GM23248 (cell line): ENCODE measurements at regions not wholly inside any gene's neighbourhood (a gene's known extent, or its start where the extent isn't known, plus 50 kb on each side); places are given as distances from the start of the nearest gene placed in this dataset.
A peak's percentile ranks its signal among the peaks of the same experiment; 100 is the strongest.

Experiments
- DNase-seq: peaks from one replicate; pipeline ENCODE4 v3.0.0-alpha.2; 2015
- H2AFZ ChIP-seq: fragments of 200-600 bp; sonication (generic); 2 replicates; pipeline ENCODE4 v1.6.1; 2016; ENCODE audit warnings: antibody characterized with exemption
- H3F3A ChIP-seq: fragments of 200-600 bp; sonication (generic); 2 replicates; pipeline ENCODE4 v1.6.1; 2016; ENCODE audit warnings: mild to moderate bottlenecking, antibody characterized with exemption, mixed run types; ENCODE audit not compliant: insufficient read depth
- H3K27ac ChIP-seq: fragments of 200-600 bp; sonication (generic); 2 replicates; pipeline ENCODE4 v1.5.1; 2016; ENCODE audit warnings: mild to moderate bottlenecking
- H3K27me3 ChIP-seq: fragments of 200-600 bp; sonication (generic); replicated peaks from 2 replicates; pipeline ENCODE4 v1.6.1; 2016; ENCODE audit warnings: mild to moderate bottlenecking; ENCODE audit not compliant: insufficient read depth
- H3K36me3 ChIP-seq: fragments of 200-600 bp; sonication (generic); 2 replicates; pipeline ENCODE4 v1.6.1; 2016; ENCODE audit warnings: low read depth, mild to moderate bottlenecking
- H3K4me1 ChIP-seq: fragments of 200-600 bp; sonication (generic); 2 replicates; pipeline ENCODE4 v1.6.1; 2016; ENCODE audit warnings: mild to moderate bottlenecking; ENCODE audit not compliant: insufficient read depth
- H3K4me2 ChIP-seq: fragments of 200-600 bp; sonication (generic); one replicate; pipeline ENCODE4 v1.6.1; 2016; ENCODE audit warnings: mild to moderate bottlenecking; ENCODE audit not compliant: unreplicated experiment
- H3K4me3 ChIP-seq: fragments of 200-600 bp; sonication (generic); 2 replicates; pipeline ENCODE4 v1.5.1; 2016; ENCODE audit warnings: mild to moderate bottlenecking
- H3K79me2 ChIP-seq: fragments of 200-600 bp; sonication (generic); 2 replicates; pipeline ENCODE4 v1.6.1; 2016; ENCODE audit warnings: mild to moderate bottlenecking; ENCODE audit not compliant: insufficient read depth
- H3K9ac ChIP-seq: fragments of 200-600 bp; sonication (generic); 2 replicates; pipeline ENCODE4 v1.6.1; 2016; ENCODE audit warnings: mild to moderate bottlenecking
- H3K9me2 ChIP-seq: fragments of 200-600 bp; sonication (generic); 2 replicates; pipeline ENCODE4 v1.6.1; 2016; ENCODE audit warnings: mixed run types, mild to moderate bottlenecking, moderate library complexity; ENCODE audit not compliant: insufficient read depth
- H3K9me3 ChIP-seq: fragments of 200-600 bp; sonication (generic); one replicate; pipeline ENCODE4 v1.6.1; 2017; ENCODE audit warnings: low read depth
- H4K20me1 ChIP-seq: fragments of 200-600 bp; sonication (generic); 2 replicates; pipeline ENCODE4 v1.6.0; 2016; ENCODE audit not compliant: insufficient read depth
- EZH2 ChIP-seq: fragments of 200-600 bp; sonication (generic); IDR thresholded peaks from 2 replicates; pipeline ENCODE4 v1.6.1; 2018; ENCODE audit warnings: antibody characterized with exemption, mild to moderate bottlenecking; ENCODE audit not compliant: insufficient read depth, poor library complexity, severe bottlenecking
- EZH2phosphoT487 ChIP-seq: fragments of 200-600 bp; sonication (generic); IDR thresholded peaks from 2 replicates; pipeline ENCODE4 v1.6.1; 2018; ENCODE audit warnings: antibody characterized with exemption, moderate library complexity, mild to moderate bottlenecking, low read depth; ENCODE audit not compliant: insufficient read depth
- WGBS, 2 experiments: methylation state at CpG; one replicate each; pipeline ENCODE4 v1.1.6; 2015 to 2017; ENCODE audit warnings: low lambda C conversion rate in 2 of 2, low coverage in 1 of 2; ENCODE audit errors: missing lambda C conversion rate in 2 of 2; 5-methylcytosine and 5-hydroxymethylcytosine counted together
- in situ Hi-C: fragments of 300-500 bp; cut with MboI; formaldehyde crosslinking; loops from 2 replicates; pipeline ENCODE4 v1.15.0; 2020

DNA sequence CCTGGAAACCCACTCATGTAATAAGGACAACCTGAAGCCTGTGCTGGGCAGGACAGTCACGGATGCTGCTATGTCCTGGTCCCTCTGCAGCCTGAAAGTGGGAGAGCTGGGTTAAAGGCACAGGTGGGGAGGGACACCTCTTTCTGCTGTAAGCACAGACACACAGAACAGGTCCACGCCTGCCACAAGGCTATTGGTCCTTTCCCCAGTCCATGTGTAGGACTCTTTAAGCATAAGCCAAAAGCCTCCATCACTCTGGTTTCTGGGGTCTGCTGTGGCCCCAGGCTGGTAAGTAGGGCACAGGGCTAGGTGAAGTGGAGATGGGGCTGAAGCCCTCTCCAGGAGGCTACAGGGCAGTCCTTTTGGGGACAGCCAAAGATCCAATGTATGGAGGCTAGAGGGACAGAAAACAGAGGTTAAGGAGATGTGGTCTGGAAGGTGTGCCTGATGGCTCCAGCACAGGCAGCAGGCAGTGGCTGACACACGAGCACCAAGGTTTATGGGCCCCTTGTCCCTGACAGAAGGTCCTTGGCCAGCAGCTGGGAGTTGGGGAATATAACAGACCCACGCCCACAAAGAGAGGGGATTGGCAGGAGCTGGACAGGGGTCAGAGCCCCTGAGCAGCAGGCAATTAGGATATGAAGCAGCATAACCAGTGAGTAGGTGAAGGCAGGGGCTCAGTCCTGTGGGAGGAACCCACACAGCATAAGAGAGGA is 203.6 kb upstream of the MVB12B start:
- Histone ChIP-seq H3F3A (no peaks in the 10 kb centered on the region), H3K36me3 (no peaks in the 10 kb centered on the region), H3K27ac (no peak overlapping the region), H3K4me3 (no peak overlapping the region), H3K9me2 (no peaks in the 10 kb centered on the region), H3K4me2 (no peak overlapping the region), H2AFZ (no peak overlapping the region), H4K20me1 (no peaks in the 10 kb centered on the region), H3K9me3 (no peaks in the 10 kb centered on the region), H3K27me3 (peaks cover 17% of the 10 kb centered on the region), H3K4me1 (no peaks in the 10 kb centered on the region), H3K79me2 (no peaks in the 10 kb centered on the region), H3K9ac (no peak overlapping the region)
- no peak for DNase-seq
- in situ Hi-C loops = no loop called here
- TF ChIP-seq EZH2phosphoT487 = no peak
- TF ChIP-seq EZH2 = no peak
- 22 to 30% methylated on average over 4 of the region's 4 CpGs for WGBS, 2 experiments

- Histone ChIP-seq H3K27me3 (peaks cover 17% of the 10 kb centered on the region), H3K4me2 (no peak overlapping the region), H3K79me2 (no peaks in the 10 kb centered on the region), H3K9me3 (no peaks in the 10 kb centered on the region), H3K4me3 (no peak overlapping the region), H3K36me3 (no peaks in the 10 kb centered on the region), H4K20me1 (no peaks in the 10 kb centered on the region), H3K9ac (no peak overlapping the region), H3F3A (no peaks in the 10 kb centered on the region), H2AFZ (no peak overlapping the region), H3K27ac (no peak overlapping the region), H3K4me1 (no peaks in the 10 kb centered on the region), H3K9me2 (no peaks in the 10 kb centered on the region)
- DNase-seq = no peak
- in situ Hi-C loops = no loop called here
- TF ChIP-seq EZH2 (no peak), EZH2phosphoT487 (no peak)
- WGBS, 2 experiments = 52 to 53% methylated on average over 7 of the region's 7 CpGs
Measured at GRCh38 chr9:126123927-126124326, 202.7 kb upstream of the MVB12B start.

DNA sequence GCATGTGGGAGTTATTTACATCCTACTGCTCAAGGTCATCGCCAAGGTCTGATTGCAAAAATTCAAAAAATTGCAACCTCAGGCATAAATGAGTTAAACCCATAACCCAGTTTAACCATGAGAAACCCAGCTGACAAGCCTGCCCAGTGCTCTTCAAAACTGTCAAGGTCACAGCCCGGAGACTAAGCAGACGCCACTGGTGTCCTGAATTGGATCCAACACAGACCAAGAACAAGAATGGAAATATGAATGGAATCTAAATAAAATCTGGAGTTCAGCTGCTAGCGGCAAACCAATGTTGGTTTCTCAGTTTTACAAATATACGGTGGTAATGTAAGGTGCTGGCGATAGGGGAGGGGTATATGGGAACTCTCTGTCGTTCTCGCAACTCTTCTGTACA is 201.5 kb upstream of the MVB12B start:
- no peak for DNase-seq
- no peak overlapping the region for H3K4me3 ChIP-seq

GRCh38 chr9:126125577-126125976 is 201.1 kb upstream of the MVB12B start:
- Histone ChIP-seq H3K27me3 (peaks cover 19% of the 10 kb centered on the region), H3F3A (no peaks in the 10 kb centered on the region), H3K79me2 (no peaks in the 10 kb centered on the region), H3K4me1 (no peaks in the 10 kb centered on the region), H2AFZ (no peak overlapping the region), H4K20me1 (no peaks in the 10 kb centered on the region), H3K9ac (no peak overlapping the region), H3K36me3 (no peaks in the 10 kb centered on the region), H3K27ac (no peak overlapping the region), H3K9me2 (no peaks in the 10 kb centered on the region), H3K9me3 (no peaks in the 10 kb centered on the region), H3K4me3 (no peak overlapping the region), H3K4me2 (peak overlapping the region; percentile 49)
- DNase-seq = no peak
- in situ Hi-C loops = no loop called here
- TF ChIP-seq EZH2phosphoT487 (no peak), EZH2 (no peak)
- 19 to 35% methylated on average over 4 to 6 of the region's 6 CpGs for WGBS, 2 experiments

More for the DNA sequence above, 201.5 kb upstream of the MVB12B start:
- Histone ChIP-seq H3K9ac (no peak overlapping the region), H3K27me3 (peaks cover 21% of the 10 kb centered on the region), H3K4me2 (peak overlapping the region; percentile 49), H3F3A (no peaks in the 10 kb centered on the region), H3K36me3 (no peaks in the 10 kb centered on the region), H2AFZ (no peak overlapping the region), H3K4me1 (no peaks in the 10 kb centered on the region), H4K20me1 (no peaks in the 10 kb centered on the region), H3K27ac (no peak overlapping the region), H3K9me3 (no peaks in the 10 kb centered on the region), H3K9me2 (no peaks in the 10 kb centered on the region), H3K79me2 (no peaks in the 10 kb centered on the region)
- 19 to 20% methylated on average over 8 of the region's 8 CpGs for whole genome bisulfite sequencing, 2 experiments
- in situ Hi-C loops = no loop called here
- TF ChIP-seq EZH2 = no peak
- no peak for TF ChIP-seq EZH2phosphoT487

- H3K9me2 ChIP-seq = no peaks in the 10 kb centered on the region
- H3K27me3 ChIP-seq = peaks cover 15% of the 10 kb centered on the region
- no peak overlapping the region for H3K27ac ChIP-seq
- H3K4me2 ChIP-seq = no peak overlapping the region
- no peaks in the 10 kb centered on the region for H3K9me3 ChIP-seq
- in situ Hi-C loops = no loop called here
- no peak overlapping the region for H3K4me3 ChIP-seq
- no peak for TF ChIP-seq EZH2phosphoT487
- no peak for TF ChIP-seq EZH2
- no peak overlapping the region for H2AFZ ChIP-seq
- H4K20me1 ChIP-seq = no peaks in the 10 kb centered on the region
- no peaks in the 10 kb centered on the region for H3K4me1 ChIP-seq
- H3F3A ChIP-seq = no peaks in the 10 kb centered on the region
- H3K9ac ChIP-seq = no peak overlapping the region
- 27 to 28% methylated on average over 3 to 4 of the region's 4 CpGs for WGBS, 2 experiments
- H3K79me2 ChIP-seq = no peaks in the 10 kb centered on the region
- H3K36me3 ChIP-seq = no peaks in the 10 kb centered on the region
- DNase-seq = no peak
Measured at GRCh38 chr9:126125992-126126409, 200.6 kb upstream of the MVB12B start.
